GM18909 (cell line): ENCODE measurements at regions not wholly inside any gene's neighbourhood (a gene's known extent, or its start where the extent isn't known, plus 50 kb on each side); places are given as distances from the start of the nearest gene placed in this dataset.

Source experiments
- ATAC-seq: cut with Tn5 transposase; IDR thresholded peaks from one replicate; pipeline ENCODE4 v1.9.1; 2021; ENCODE audit warnings: mild to moderate bottlenecking; ENCODE audit not compliant: unreplicated experiment, poor library complexity

- no peak for ATAC-seq
Measured at GRCh38 chr4:180734753-180735432, 1508.3 kb upstream of the TENM3 start.

DNA sequence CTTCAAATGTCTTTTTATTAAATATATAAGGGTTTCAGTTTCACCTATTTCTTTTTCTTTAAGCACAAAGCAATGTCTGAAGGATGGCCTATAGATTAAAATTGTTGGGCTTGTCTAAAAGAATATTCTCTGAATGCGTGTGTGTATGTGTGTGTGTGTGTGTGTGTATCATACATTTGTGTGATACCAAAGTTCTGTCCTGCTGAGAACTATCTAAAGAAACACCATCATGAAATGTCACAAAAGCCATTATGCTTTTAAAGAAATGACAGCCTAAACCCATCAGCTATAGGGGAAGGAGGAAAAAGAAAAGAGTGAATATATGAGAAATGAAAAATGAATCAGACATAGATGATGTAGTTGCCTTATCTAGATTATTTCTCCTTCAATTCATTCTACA, 1501.5 kb upstream of the TENM3 start:
- ATAC-seq: no peak

DNA sequence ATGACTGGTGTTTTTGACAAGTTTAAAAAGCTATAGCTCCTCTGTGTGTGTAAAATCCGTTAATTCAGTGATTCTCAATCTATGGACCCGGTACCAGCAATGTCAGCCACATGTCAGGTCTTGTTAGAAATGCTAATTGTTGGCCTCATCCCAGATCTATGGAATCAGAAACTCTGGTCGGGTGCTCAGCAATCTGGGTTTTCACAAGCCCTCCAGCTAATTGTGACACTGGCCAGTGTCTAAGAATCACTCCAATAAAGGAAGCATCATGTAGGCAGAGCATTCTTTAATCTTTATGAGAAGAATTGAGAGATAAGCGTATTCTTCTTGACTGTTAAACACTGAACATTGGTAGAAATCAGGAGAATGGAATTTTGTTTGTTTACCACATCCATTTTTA, 1498.2 kb upstream of the TENM3 start:
- no peak for ATAC-seq

GRCh38 chr4:180751009-180751408, 1492.2 kb upstream of the TENM3 start:
- ATAC-seq: no peak

DNA sequence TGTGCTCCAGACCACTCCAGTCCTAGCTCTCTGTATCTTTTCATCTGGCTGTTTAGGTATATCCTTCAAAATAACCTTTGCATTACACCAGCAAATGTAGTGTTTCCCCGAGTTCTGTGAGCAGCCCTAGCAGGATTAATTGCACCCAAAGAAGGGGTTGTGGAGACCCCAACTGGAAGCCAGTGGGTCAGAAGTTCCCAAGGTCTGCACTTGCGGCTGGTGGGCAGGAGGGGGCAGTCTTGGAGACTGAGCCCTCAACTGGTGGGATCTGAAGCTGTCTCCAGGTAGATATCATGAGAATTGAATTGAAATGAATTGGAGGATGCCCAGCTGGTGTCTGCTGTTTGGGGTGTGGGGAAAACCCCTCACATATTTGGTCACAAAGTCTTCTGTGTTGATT, 1485.3 kb upstream of the TENM3 start:
- no peak for ATAC-seq

GRCh38 chr4:180766045-180766444, 1477.2 kb upstream of the TENM3 start:
- no peak for ATAC-seq

DNA sequence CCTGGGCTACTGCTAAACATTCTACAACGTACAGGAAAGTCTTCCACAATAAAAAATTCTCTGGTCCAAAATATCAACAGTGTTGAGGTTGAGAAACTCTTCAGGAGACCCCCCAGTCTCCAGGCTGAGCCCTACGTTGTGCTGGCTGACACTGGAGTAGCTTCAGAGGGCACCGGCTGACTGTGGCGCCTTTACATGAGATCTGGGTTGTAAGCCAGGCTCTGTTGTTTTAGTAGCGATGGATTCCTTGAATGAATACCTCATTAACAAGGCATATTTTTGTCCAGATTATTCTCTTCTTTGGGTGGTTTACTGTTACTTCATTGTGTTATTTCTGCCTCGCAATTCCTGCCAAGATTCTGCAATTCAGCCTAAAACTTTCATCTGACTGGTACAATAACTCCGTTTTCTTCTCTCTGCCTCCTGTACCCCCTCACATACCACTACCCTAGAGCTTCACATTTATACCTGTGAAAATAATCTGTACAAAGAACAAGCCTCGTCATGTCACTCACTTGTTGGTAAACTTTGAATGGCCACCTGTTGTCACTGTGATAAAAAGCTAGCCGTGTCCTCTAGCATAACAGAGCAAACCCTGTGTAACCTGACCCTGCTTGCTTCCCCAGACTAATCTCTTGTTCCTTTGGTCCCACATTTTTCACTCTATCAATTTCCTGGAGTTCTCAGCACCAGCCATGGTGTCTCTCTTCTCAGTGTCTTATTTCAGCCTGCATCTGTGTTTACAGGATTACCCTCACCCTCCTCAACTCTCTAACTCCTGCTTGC, 1476.1 kb upstream of the TENM3 start:
- no peak for ATAC-seq

DNA sequence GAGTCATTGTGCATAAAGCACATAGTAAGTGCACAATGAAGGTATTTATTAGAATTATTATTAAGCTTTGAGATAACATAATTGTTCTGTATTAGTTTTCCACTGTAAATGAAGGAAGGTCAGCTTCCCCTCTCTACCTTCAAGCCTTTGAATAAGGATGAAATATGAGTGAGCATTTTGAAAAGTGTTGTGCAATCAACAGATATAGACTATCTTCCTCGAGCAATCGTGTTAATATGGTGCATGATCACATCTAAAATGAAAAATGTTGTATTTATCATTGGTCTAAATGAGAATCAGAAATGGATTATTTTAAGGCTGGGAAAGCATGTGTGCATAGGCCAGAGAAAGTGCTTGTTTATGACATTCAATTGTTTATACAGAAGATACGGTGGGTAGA, 1474.6 kb upstream of the TENM3 start:
- ATAC-seq: no peak

GRCh38 chr4:180769791-180770190, 1473.4 kb upstream of the TENM3 start:
- no peak for ATAC-seq

DNA sequence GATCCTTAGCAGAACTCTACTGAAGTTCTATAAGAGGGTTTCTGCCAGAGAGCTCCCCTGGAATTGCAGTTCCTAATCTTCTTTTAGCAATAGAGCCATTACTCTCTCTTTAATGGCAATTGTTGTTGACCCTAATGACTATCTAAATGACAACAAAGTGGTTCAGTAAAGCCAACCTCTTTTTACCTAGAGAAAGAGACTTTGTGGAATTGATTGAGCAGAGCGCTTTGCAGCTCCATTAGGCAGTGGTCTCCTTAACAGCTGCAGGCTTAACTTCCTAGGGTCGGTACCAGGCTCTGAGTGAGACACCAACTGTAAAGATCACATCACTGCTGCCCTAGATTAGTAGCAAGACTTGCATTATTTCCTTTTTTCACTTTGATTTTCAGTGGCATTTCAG, 1472.9 kb upstream of the TENM3 start:
- ATAC-seq: no peak

GRCh38 chr4:180784940-180785339, 1458.3 kb upstream of the TENM3 start:
- no peak for ATAC-seq

GRCh38 chr4:180788729-180789128, 1454.5 kb upstream of the TENM3 start:
- no peak for ATAC-seq

GRCh38 chr4:180789929-180790328, 1453.3 kb upstream of the TENM3 start:
- ATAC-seq: no peak

DNA sequence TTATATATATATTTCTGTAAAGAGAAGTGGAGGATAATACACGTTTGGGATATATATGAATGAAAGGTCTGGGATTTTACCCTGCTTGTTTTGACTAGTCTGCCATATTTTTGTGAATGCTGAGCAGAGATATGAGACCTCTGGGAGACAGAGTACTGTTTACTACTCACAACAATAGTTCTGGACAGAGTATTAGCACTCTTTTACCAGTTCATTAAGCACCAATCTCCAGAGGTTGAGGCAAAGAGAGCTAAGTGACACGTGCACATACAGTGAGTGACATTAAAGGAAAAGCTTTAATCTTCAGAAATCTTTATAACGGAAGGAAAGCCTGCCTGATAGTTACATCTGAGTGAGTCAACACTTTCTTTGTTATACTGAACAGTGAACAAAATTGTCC, 1452.7 kb upstream of the TENM3 start:
- no peak for ATAC-seq

DNA sequence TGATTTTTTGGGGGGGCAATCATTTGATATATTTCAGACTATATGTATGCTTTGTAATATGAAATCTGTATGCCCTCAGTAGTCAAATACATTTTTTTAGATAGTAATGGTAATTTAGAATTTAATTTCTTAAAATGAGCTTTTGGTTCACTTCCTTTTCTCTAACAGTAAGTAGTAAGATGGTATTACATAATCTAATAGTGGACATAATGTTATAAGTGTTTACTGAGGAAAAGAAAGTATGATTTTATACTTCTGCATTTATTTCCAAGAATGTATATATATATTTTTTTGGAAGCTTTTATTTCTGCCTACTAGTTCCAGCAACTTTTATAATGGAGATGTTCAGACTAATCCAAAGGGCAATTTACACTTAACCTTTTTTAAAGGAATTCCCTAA, 1450.7 kb upstream of the TENM3 start:
- ATAC-seq: no peak

- ATAC-seq: no peak
Measured at GRCh38 chr4:180794333-180794732, 1448.9 kb upstream of the TENM3 start.

GRCh38 chr4:180798036-180798577, 1445.1 kb upstream of the TENM3 start:
- no peak for ATAC-seq

DNA sequence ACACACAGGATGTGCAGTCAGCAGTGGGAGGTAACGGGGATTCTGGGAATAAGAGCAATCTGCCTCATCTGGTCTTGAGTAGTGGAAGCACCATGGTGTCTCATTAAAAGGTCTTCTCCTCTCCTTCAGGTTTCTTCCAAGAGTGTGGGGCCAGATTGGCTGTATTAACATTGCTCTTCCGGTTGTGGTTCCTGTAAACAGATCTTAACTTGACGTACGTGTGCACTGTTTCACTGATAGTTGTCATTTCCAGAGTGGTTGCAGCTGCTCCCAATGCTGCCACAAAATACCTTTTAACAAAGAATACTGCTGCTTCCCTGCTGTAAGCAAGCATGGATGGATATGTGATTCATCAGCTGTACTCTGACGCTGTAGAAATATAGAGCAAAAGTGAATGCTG, 1443.4 kb upstream of the TENM3 start:
- ATAC-seq: no peak

- ATAC-seq: no peak
Measured at GRCh38 chr4:180805101-180805500, 1438.1 kb upstream of the TENM3 start.

DNA sequence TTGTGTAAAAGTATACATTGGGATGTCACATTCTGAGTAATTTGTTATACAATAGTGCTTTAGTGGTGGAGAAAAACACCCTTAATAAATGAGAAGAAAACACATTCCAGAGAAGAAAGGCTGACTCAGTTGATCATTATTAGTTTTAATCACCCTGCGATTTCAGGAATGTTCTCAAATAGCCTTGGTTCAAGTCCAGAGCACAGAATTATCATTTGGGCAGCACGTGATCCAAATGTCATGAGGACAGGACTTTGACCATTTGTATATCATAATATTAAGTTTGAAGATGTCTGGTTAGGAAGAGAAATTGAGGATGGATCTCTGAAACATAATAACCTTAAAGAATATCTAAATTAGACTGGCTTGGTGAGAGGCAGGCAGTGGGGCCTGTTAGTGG, 1434.3 kb upstream of the TENM3 start:
- ATAC-seq: no peak

- no peak for ATAC-seq
Measured at GRCh38 chr4:180809439-180809838, 1433.8 kb upstream of the TENM3 start.

GRCh38 chr4:180810581-180810980, 1432.6 kb upstream of the TENM3 start:
- ATAC-seq: no peak
